ENCODE measurements at regions not wholly inside any gene's neighbourhood (a gene's known extent, or its start where the extent isn't known, plus 50 kb on each side); places are given as distances from the start of the nearest gene placed in this dataset.
"Not testable (repeated sequence)": the region's sequence is repeated elsewhere in the genome, so short reads cannot be mapped to it uniquely, and the experiment has no call there.

- WGBS, 2 donors: 22 to 50% methylated on average over 1 of the region's 1 CpG
- peak in 1 of 3 donors; percentile 2 for DNase-seq
- Histone ChIP-seq H3K9ac (ENCODE audit: insufficient read depth in 1 of 2, low read length in 2 of 2) (no peak overlapping the region), H3K4me3 (no peak overlapping the region), H3K27me3 (ENCODE audit: control insufficient read depth in 3 of 3, insufficient read depth in 3 of 3, low read length in 2 of 3) (no peaks in the 10 kb centered on the region), H3K27ac (ENCODE audit: low read depth in 1 of 2, low read length in 1 of 2) (no peak overlapping the region), H3K9me3 (ENCODE audit: control insufficient read depth in 4 of 4, insufficient read depth in 3 of 4, low read length in 3 of 4) (no peaks in the 10 kb centered on the region), H3K4me1 (ENCODE audit: control insufficient read depth in 5 of 5, insufficient read depth in 5 of 5, low read length in 5 of 5) (no peaks in the 10 kb centered on the region), H3K36me3 (ENCODE audit: control insufficient read depth in 4 of 4, insufficient read depth in 4 of 4, low read length in 4 of 4) (no peaks in the 10 kb centered on the region)
- no peak for TF ChIP-seq CTCF (IDR thresholded peaks at IDR 0.05; ENCODE audit: control extremely low read depth, extremely low read depth)
- no peak for ATAC-seq (ENCODE audit: insufficient read depth, low FRiP score)
These were observed 1617.8 kb upstream of the FLRT2 start for GRCh38 chr14:83912032-83912642.

- DNase-seq (no peak), ATAC-seq (ENCODE audit: insufficient read depth, low FRiP score) (no peak)
- no peak overlapping the region for H3K9ac ChIP-seq (ENCODE audit: insufficient read depth in 1 of 2, low read length in 2 of 2)
- no peak overlapping the region for H3K27ac ChIP-seq (ENCODE audit: low read depth in 1 of 2, low read length in 1 of 2)
- H3K36me3 ChIP-seq (ENCODE audit: control insufficient read depth in 4 of 4, insufficient read depth in 4 of 4, low read length in 4 of 4): no peaks in the 10 kb centered on the region
- H3K4me1 ChIP-seq (ENCODE audit: control insufficient read depth in 5 of 5, insufficient read depth in 5 of 5, low read length in 5 of 5): no peaks in the 10 kb centered on the region
- H3K9me3 ChIP-seq (ENCODE audit: control insufficient read depth in 4 of 4, insufficient read depth in 3 of 4, low read length in 3 of 4): no peaks in the 10 kb centered on the region
- no peaks in the 10 kb centered on the region for H3K27me3 ChIP-seq (ENCODE audit: control insufficient read depth in 3 of 3, insufficient read depth in 3 of 3, low read length in 2 of 3)
- TF ChIP-seq CTCF (IDR thresholded peaks at IDR 0.05; ENCODE audit: control extremely low read depth, extremely low read depth): no peak
- 47 to 74% methylated on average over 1 of the region's 1 CpG for WGBS, 2 donors
- H3K4me3 ChIP-seq: no peak overlapping the region
These were observed 1616.5 kb upstream of the FLRT2 start for GRCh38 chr14:83913476-83913875.

DNA sequence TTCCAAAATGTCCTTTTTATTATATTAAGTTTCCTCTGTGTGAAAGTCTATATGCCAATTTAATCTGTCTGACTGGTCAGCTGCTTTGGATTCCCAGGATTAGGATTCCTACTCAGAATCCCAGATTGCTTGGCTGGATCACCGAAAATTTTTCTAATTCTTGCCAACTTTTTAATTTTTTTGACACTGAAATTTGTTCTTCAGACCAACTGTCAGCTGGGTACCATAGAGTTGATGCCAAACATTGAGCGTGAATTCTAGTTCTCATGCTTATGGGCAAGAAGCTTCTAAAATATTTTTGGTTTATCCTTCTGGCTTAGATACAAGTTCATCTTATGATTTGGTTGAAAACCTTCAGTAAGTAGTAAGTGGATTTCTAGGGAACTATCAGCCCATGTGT is 1611.4 kb upstream of the FLRT2 start:
- no peaks in the 10 kb centered on the region for H3K27me3 ChIP-seq (ENCODE audit: control insufficient read depth in 3 of 3, insufficient read depth in 3 of 3, low read length in 2 of 3)
- no peaks in the 10 kb centered on the region for H3K36me3 ChIP-seq (ENCODE audit: control insufficient read depth in 4 of 4, insufficient read depth in 4 of 4, low read length in 4 of 4)
- H3K4me1 ChIP-seq (ENCODE audit: control insufficient read depth in 5 of 5, insufficient read depth in 5 of 5, low read length in 5 of 5): no peaks in the 10 kb centered on the region
- TF ChIP-seq CTCF (IDR thresholded peaks at IDR 0.05; ENCODE audit: control extremely low read depth, extremely low read depth): no peak
- H3K4me3 ChIP-seq: no peak overlapping the region
- no peak overlapping the region for H3K27ac ChIP-seq (ENCODE audit: low read depth in 1 of 2, low read length in 1 of 2)
- 88 to 91% methylated on average over 2 of the region's 2 CpGs for WGBS, 2 donors
- H3K9me3 ChIP-seq (ENCODE audit: control insufficient read depth in 4 of 4, insufficient read depth in 3 of 4, low read length in 3 of 4): no peaks in the 10 kb centered on the region
- DNase-seq (no peak), ATAC-seq (ENCODE audit: insufficient read depth, low FRiP score) (no peak)
- H3K9ac ChIP-seq (ENCODE audit: insufficient read depth in 1 of 2, low read length in 2 of 2): no peak overlapping the region

DNA sequence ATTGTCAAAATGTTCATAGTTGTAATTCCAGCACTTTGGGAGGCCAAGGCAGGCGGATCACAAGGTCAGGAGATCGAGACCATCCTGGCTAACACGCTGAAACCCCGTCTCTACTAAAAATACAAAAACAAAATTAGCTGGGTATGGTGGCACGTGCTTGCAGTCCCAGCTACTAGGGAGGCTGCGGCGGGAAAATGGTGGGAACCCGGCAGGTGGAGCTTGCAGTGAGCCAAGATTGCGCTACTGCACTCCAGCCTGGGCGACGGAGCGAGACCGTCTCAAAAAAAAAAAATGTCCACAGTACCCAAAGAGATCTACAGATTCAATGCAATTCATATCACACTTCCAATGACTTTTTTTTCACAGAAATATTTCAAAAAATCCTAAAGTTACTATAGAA is 1610.3 kb upstream of the FLRT2 start:
- not testable (repeated sequence) for H3K27ac ChIP-seq (ENCODE audit: low read depth in 1 of 2, low read length in 1 of 2); H3K9ac ChIP-seq (ENCODE audit: insufficient read depth in 1 of 2, low read length in 2 of 2); H3K4me3 ChIP-seq; H3K9me3 ChIP-seq (ENCODE audit: control insufficient read depth in 4 of 4, insufficient read depth in 3 of 4, low read length in 3 of 4); ATAC-seq (ENCODE audit: insufficient read depth, low FRiP score); H3K36me3 ChIP-seq (ENCODE audit: control insufficient read depth in 4 of 4, insufficient read depth in 4 of 4, low read length in 4 of 4); DNase-seq; H3K4me1 ChIP-seq (ENCODE audit: control insufficient read depth in 5 of 5, insufficient read depth in 5 of 5, low read length in 5 of 5); H3K27me3 ChIP-seq (ENCODE audit: control insufficient read depth in 3 of 3, insufficient read depth in 3 of 3, low read length in 2 of 3)
- 92 to 95% methylated on average over 13 of the region's 13 CpGs for WGBS, 2 donors
